GM23338 (cell line): ENCODE measurements at regions not wholly inside any gene's neighbourhood (a gene's known extent, or its start where the extent isn't known, plus 50 kb on each side); places are given as distances from the start of the nearest gene placed in this dataset.

Source experiments
- ATAC-seq: fragments of 200-7000 bp; cut with Tn5 transposase; 3 replicates; pipeline ENCODE4 v1.9.1; 2020
- DNase-seq: peaks from one replicate; pipeline ENCODE4 v3.0.0-alpha.2; 2015; ENCODE audit warnings: low spot score
- H2AFZ ChIP-seq: fragments of 200-600 bp; sonication (generic); 2 replicates; pipeline ENCODE4 v1.8.0; 2016; ENCODE audit warnings: antibody characterized with exemption, mild to moderate bottlenecking, moderate library complexity
- H3F3A ChIP-seq: fragments of 200-600 bp; sonication (generic); replicated peaks from 2 replicates; pipeline ENCODE4 v1.8.0; 2017; ENCODE audit warnings: antibody characterized with exemption, mixed run types, low read depth
- H3K27ac ChIP-seq: fragments of 200-600 bp; sonication (generic); 2 replicates; pipeline ENCODE4 v1.6.1; 2016; ENCODE audit warnings: low read depth
- H3K27me3 ChIP-seq: fragments of 200-600 bp; sonication (generic); 2 replicates; pipeline ENCODE4 v1.8.0; 2016; ENCODE audit warnings: mild to moderate bottlenecking, mixed run types, moderate library complexity; ENCODE audit not compliant: insufficient read depth
- H3K36me3 ChIP-seq: fragments of 200-600 bp; sonication (generic); 2 replicates; pipeline ENCODE4 v1.8.0; 2016; ENCODE audit warnings: mild to moderate bottlenecking; ENCODE audit not compliant: insufficient read depth
- H3K4me1 ChIP-seq: fragments of 200-600 bp; sonication (generic); 2 replicates; pipeline ENCODE4 v1.8.0; 2016; ENCODE audit warnings: mild to moderate bottlenecking, moderate library complexity; ENCODE audit not compliant: insufficient read depth
- H3K4me2 ChIP-seq: fragments of 200-600 bp; sonication (generic); 2 replicates; pipeline ENCODE4 v1.7.1; 2017; ENCODE audit warnings: mixed run types
- H3K4me3 ChIP-seq: fragments of 200-600 bp; sonication (generic); 2 replicates; pipeline ENCODE4 v1.6.1; 2016; ENCODE audit warnings: mixed run types
- H3K79me2 ChIP-seq: fragments of 200-600 bp; sonication (generic); replicated peaks from 2 replicates; pipeline ENCODE4 v1.8.0; 2017; ENCODE audit warnings: mild to moderate bottlenecking; ENCODE audit not compliant: insufficient read depth
- H3K9me2 ChIP-seq: fragments of 200-600 bp; sonication (generic); 2 replicates; pipeline ENCODE4 v1.8.0; 2017; ENCODE audit not compliant: insufficient read depth
- H4K20me1 ChIP-seq: fragments of 200-600 bp; sonication (generic); replicated peaks from 2 replicates; pipeline ENCODE4 v1.8.0; 2017; ENCODE audit warnings: mild to moderate bottlenecking; ENCODE audit not compliant: insufficient read depth
- H3K27ac Mint-ChIP-seq: 2 replicates; pipeline ENCODE4 v1.8.0; 2020; ENCODE audit warnings: inconsistent platforms, mild to moderate bottlenecking, moderate library complexity, mixed read lengths
- H3K27me3 Mint-ChIP-seq: 3 replicates; pipeline ENCODE4 v1.8.0; 2022; ENCODE audit warnings: low read depth, mild to moderate bottlenecking, moderate library complexity, mixed read lengths, inconsistent platforms; ENCODE audit not compliant: insufficient read depth, poor library complexity
- H3K36me3 Mint-ChIP-seq: 3 replicates; pipeline ENCODE4 v1.8.0; 2021; ENCODE audit warnings: low read depth, mild to moderate bottlenecking, inconsistent platforms, moderate library complexity, mixed read lengths
- H3K4me1 Mint-ChIP-seq: 3 replicates; pipeline ENCODE4 v1.8.0; 2020; ENCODE audit warnings: mild to moderate bottlenecking, inconsistent platforms, mixed read lengths
- H3K4me3 Mint-ChIP-seq: 3 replicates; pipeline ENCODE4 v1.8.0; 2021; ENCODE audit warnings: moderate library complexity, mild to moderate bottlenecking, inconsistent platforms, mixed read lengths
- H3K9me3 Mint-ChIP-seq: 3 replicates; pipeline ENCODE4 v1.8.0; 2020; ENCODE audit warnings: moderate library complexity, mild to moderate bottlenecking, inconsistent platforms, mixed read lengths
- CTCF ChIP-seq, 2 experiments: fragments of 200-600 bp in 1 of 2; sonication (generic) in 1 of 2; conservative IDR thresholded peaks; 2 replicates each; pipeline versions ENCODE4 v1.5.1 to v1.6.1; 2016 to 2017; ENCODE audit warnings: antibody characterized with exemption in 2 of 2, low read depth in 2 of 2, mild to moderate bottlenecking in 2 of 2, moderate library complexity in 1 of 2
- EZH2 ChIP-seq: fragments of 200-600 bp; sonication (generic); IDR thresholded peaks from one replicate; pipeline ENCODE4 v1.8.0; 2017; ENCODE audit warnings: antibody characterized with exemption, mild to moderate bottlenecking, low read depth; ENCODE audit not compliant: unreplicated experiment
- EZH2phosphoT487 ChIP-seq: fragments of 200-600 bp; sonication (generic); IDR thresholded peaks from one replicate; pipeline ENCODE4 v1.8.1; 2018; ENCODE audit warnings: antibody characterized with exemption; ENCODE audit not compliant: unreplicated experiment
- JUNB ChIP-seq: IDR thresholded peaks from one replicate; pipeline ENCODE4 v1.6.1; 2016; ENCODE audit warnings: antibody characterized with exemption; ENCODE audit not compliant: unreplicated experiment
- NANOG ChIP-seq: IDR thresholded peaks from 2 replicates; pipeline ENCODE4 v1.6.1; 2016; ENCODE audit warnings: antibody characterized with exemption, borderline replicate concordance
- POLR2AphosphoS5 ChIP-seq: IDR thresholded peaks from 2 replicates; pipeline ENCODE4 v1.6.1; 2016; ENCODE audit warnings: antibody characterized with exemption, low read depth
- REST ChIP-seq: IDR thresholded peaks from one replicate; pipeline ENCODE4 v1.6.1; 2018; ENCODE audit warnings: antibody characterized with exemption; ENCODE audit not compliant: unreplicated experiment
- ZNF114 ChIP-seq: fragments of 250-450 bp; sonication (Bioruptor Pico); IDR thresholded peaks from 2 replicates; pipeline ENCODE4 v1.5.0; 2020; ENCODE audit warnings: mild to moderate bottlenecking, moderate library complexity
- ZNF462 ChIP-seq: fragments of 250-450 bp; sonication (Bioruptor Pico); IDR thresholded peaks from 2 replicates; pipeline ENCODE4 v1.5.0; 2020; ENCODE audit warnings: mild to moderate bottlenecking, moderate library complexity

- TF ChIP-seq REST (no peak), ZNF114 (CRISPR knock-in tag) (no peak), NANOG (no peak)
Observed at GRCh38 chr5:10875201-10875768, 114.3 kb upstream of the DAP start (continued).

GRCh38 chr5:10874541-10874940 lies 113.5 kb upstream of the DAP start:
- no peak overlapping the region for H3K4me3 ChIP-seq
- no peaks in the 10 kb centered on the region for H3K27me3 ChIP-seq
- no peaks in the 10 kb centered on the region for H3K79me2 ChIP-seq
- no peaks in the 10 kb centered on the region for H3K36me3 Mint-ChIP-seq
- H3K4me3 Mint-ChIP-seq: no peak overlapping the region
- H3K4me2 ChIP-seq: no peak overlapping the region
- H3K27ac Mint-ChIP-seq: 0 out of 2 replicates have a peak overlapping the region, but pooled peaks have one; percentile 62
- H3F3A ChIP-seq: no peaks in the 10 kb centered on the region
- H3K4me1 Mint-ChIP-seq: peaks cover 5% of the 10 kb centered on the region
- H3K27ac ChIP-seq: no peak overlapping the region
- no peak for DNase-seq
- peak overlapping the region; percentile 80 for H2AFZ ChIP-seq
- H3K9me2 ChIP-seq: peaks cover 7% of the 10 kb centered on the region
- H3K36me3 ChIP-seq: no peaks in the 10 kb centered on the region
- H3K27me3 Mint-ChIP-seq: peaks cover 5% of the 10 kb centered on the region
- no peaks in the 10 kb centered on the region for H4K20me1 ChIP-seq
- no peaks in the 10 kb centered on the region for H3K9me3 Mint-ChIP-seq
- no peak for ATAC-seq
- H3K4me1 ChIP-seq: peaks cover 5% of the 10 kb centered on the region
- TF ChIP-seq EZH2phosphoT487 (no peak), ZNF462 (CRISPR knock-in tag) (no peak), CTCF (conservative IDR thresholded peaks at IDR 0.05; ENCODE audit: low read depth in 2 of 2) (no peak), POLR2AphosphoS5 (no peak), EZH2 (no peak), ZNF114 (CRISPR knock-in tag) (no peak), JUNB (no peak), REST (no peak), NANOG (no peak)
